ENCODE measurements at regions not wholly inside any gene's neighbourhood (a gene's known extent, or its start where the extent isn't known, plus 50 kb on each side); places are given as distances from the start of the nearest gene placed in this dataset.

- H3K4me3 ChIP-seq (ENCODE audit: control insufficient read depth, low read depth, low read length) = no peak overlapping the region
- DNase-seq (ENCODE audit: low read depth) = no peak
Measured at GRCh38 chr13:105937451-105937850, 598.0 kb downstream of the EFNB2 start.

GRCh38 chr13:105936816-105937215, 598.6 kb downstream of the EFNB2 start:
- peak; percentile 31 for DNase-seq (ENCODE audit: low read depth)
- no peak for TF ChIP-seq CTCF (conservative IDR thresholded peaks at IDR 0.05; ENCODE audit: control insufficient read depth, insufficient read depth, low read depth, low read length)
- H3K4me3 ChIP-seq (ENCODE audit: control insufficient read depth, low read depth, low read length) = no peak overlapping the region

More at GRCh38 chr13:105937451-105937850, 598.0 kb downstream of the EFNB2 start:
- TF ChIP-seq CTCF (conservative IDR thresholded peaks at IDR 0.05; ENCODE audit: control insufficient read depth, insufficient read depth, low read depth, low read length) = no peak

GRCh38 chr13:105929505-105929904, 606.0 kb downstream of the EFNB2 start:
- DNase-seq (ENCODE audit: low read depth) = no peak
- no peak overlapping the region for H3K4me3 ChIP-seq (ENCODE audit: control insufficient read depth, low read depth, low read length)
- TF ChIP-seq CTCF (conservative IDR thresholded peaks at IDR 0.05; ENCODE audit: control insufficient read depth, insufficient read depth, low read depth, low read length) = no peak

GRCh38 chr13:105928901-105929300, 606.6 kb downstream of the EFNB2 start:
- H3K4me3 ChIP-seq (ENCODE audit: control insufficient read depth, low read depth, low read length) = no peak overlapping the region
- TF ChIP-seq CTCF (conservative IDR thresholded peaks at IDR 0.05; ENCODE audit: control insufficient read depth, insufficient read depth, low read depth, low read length) = no peak
- no peak for DNase-seq (ENCODE audit: low read depth)

GRCh38 chr13:105928048-105928447, 607.4 kb downstream of the EFNB2 start:
- no peak for TF ChIP-seq CTCF (conservative IDR thresholded peaks at IDR 0.05; ENCODE audit: control insufficient read depth, insufficient read depth, low read depth, low read length)
- no peak overlapping the region for H3K4me3 ChIP-seq (ENCODE audit: control insufficient read depth, low read depth, low read length)
- no peak for DNase-seq (ENCODE audit: low read depth)

- TF ChIP-seq CTCF (conservative IDR thresholded peaks at IDR 0.05; ENCODE audit: control insufficient read depth, insufficient read depth, low read depth, low read length) = no peak
- no peak overlapping the region for H3K4me3 ChIP-seq (ENCODE audit: control insufficient read depth, low read depth, low read length)
- DNase-seq (ENCODE audit: low read depth) = peak; percentile 85
Measured at GRCh38 chr13:105925496-105925895, 610.0 kb downstream of the EFNB2 start.

GRCh38 chr13:105921711-105922110, 613.8 kb downstream of the EFNB2 start:
- no peak for TF ChIP-seq CTCF (conservative IDR thresholded peaks at IDR 0.05; ENCODE audit: control insufficient read depth, insufficient read depth, low read depth, low read length)
- no peak overlapping the region for H3K4me3 ChIP-seq (ENCODE audit: control insufficient read depth, low read depth, low read length)
- no peak for DNase-seq (ENCODE audit: low read depth)
